NB4 (cell line): ENCODE measurements at regions not wholly inside any gene's neighbourhood (a gene's known extent, or its start where the extent isn't known, plus 50 kb on each side); places are given as distances from the start of the nearest gene placed in this dataset.

Experiments used
- MAX ChIP-seq: IDR thresholded peaks from 2 replicates; pipeline ENCODE4 v1.6.1; 2011; ENCODE audit warnings: low read depth, low read length
- MYC ChIP-seq: IDR thresholded peaks from 2 replicates; pipeline ENCODE4 v1.6.1; 2011; ENCODE audit warnings: low read depth, low read length
- POLR2A ChIP-seq: IDR thresholded peaks from 2 replicates; pipeline ENCODE4 v1.6.1; 2011; ENCODE audit warnings: mild to moderate bottlenecking; ENCODE audit not compliant: insufficient read length; ENCODE audit errors: extremely low read depth
- TF ChIP-seq, protein P1 (sequence below): IDR thresholded peaks from one replicate; pipeline ENCODE4 v1.5.1; 2012; ENCODE audit warnings: low read depth, low read length

DNA sequence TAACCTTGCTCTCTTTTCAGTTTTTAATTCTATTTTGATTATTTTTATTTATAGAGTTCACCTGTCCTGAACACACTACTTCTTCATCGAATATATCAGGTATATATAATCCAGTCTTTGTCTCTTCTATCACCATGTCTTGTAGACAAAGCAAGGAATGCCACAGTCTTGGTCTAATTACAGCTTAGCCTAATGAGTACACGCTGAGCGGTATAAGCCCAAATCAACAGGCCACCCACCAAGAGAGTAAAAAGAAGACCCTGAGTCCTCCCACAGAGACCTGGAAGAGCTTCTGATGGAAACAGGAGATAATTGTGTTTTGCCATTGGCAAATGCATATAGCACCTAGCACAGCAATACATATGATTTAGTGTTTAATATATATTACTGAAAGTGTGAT is 68.7 kb upstream of the TCF21 start:
- TF ChIP-seq, protein P1, sequence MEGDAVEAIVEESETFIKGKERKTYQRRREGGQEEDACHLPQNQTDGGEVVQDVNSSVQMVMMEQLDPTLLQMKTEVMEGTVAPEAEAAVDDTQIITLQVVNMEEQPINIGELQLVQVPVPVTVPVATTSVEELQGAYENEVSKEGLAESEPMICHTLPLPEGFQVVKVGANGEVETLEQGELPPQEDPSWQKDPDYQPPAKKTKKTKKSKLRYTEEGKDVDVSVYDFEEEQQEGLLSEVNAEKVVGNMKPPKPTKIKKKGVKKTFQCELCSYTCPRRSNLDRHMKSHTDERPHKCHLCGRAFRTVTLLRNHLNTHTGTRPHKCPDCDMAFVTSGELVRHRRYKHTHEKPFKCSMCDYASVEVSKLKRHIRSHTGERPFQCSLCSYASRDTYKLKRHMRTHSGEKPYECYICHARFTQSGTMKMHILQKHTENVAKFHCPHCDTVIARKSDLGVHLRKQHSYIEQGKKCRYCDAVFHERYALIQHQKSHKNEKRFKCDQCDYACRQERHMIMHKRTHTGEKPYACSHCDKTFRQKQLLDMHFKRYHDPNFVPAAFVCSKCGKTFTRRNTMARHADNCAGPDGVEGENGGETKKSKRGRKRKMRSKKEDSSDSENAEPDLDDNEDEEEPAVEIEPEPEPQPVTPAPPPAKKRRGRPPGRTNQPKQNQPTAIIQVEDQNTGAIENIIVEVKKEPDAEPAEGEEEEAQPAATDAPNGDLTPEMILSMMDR, result no peak
- TF ChIP-seq MAX (no peak), POLR2A (no peak), MYC (no peak)
